ENCODE measurements at regions not wholly inside any gene's neighbourhood (a gene's known extent, or its start where the extent isn't known, plus 50 kb on each side); places are given as distances from the start of the nearest gene placed in this dataset.

DNA sequence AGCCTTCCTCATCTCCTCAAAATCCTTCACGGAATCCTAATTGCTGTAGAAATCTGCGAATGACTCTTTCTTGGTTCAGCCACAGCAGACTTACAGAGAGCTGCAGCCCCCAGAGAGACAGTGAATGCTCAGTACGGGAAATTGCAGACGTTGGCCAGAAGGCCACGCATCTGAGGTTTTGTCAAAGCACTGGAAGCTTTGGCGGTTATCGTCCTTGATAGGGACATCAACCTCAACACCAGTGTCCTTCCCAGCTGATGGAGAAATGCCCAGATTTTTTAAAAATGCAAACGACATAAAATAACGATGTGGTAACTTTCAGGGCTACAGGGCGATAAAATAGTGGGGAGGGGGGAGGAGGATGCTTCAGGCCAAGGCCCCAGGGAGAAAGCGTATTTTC, 166.6 kb upstream of the CIBAR2 start:
- intact Hi-C loops (cut with micrococcal nuclease; ENCODE audit: unreplicated experiment): no loop called here
- POLR2A ChIA-PET: no interaction called here

DNA sequence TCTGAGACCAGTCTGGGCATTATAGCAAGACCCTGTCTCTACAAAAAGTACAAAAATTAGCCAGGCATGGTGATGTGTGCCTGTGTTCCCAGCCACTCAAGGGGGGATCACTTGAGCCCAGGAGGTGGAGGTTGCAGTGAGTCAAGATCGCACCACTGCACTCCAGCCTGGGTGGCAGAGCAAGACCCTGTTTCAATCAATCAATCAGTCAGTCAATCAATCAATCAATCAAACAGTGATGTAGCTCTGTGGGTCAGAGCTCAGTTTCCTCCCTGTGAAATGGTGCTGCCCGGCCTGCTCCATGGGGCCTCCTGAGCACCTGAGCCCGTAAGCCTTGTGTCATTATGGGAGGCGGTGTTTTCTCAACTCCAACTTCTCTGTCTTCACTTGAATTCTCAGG, 167.1 kb upstream of the CIBAR2 start:
- in situ Hi-C loops (cut with HindIII; ENCODE audit: low pct_unique_long_range_greater_than_20kb, low sequenced_read_pairs): no loop called here
- intact Hi-C loops (cut with micrococcal nuclease; ENCODE audit: unreplicated experiment): no loop called here
- CTCF ChIA-PET: no interaction called here

More for the DNA sequence above, 166.6 kb upstream of the CIBAR2 start:
- Histone ChIP-seq H3K4me3 (ENCODE audit: low read depth in 2 of 2, low read length in 2 of 2) (no peak overlapping the region), H3K4me1 (ENCODE audit: control insufficient read depth, insufficient read depth, low read length) (no peaks in the 10 kb centered on the region; the same call in none of the 2 replicates), H3K27ac (ENCODE audit: low read length) (no peak overlapping the region), H3K36me3 (ENCODE audit: control insufficient read depth, insufficient read depth, low read length) (no peaks in the 10 kb centered on the region), H3K27me3 (ENCODE audit: control insufficient read depth, insufficient read depth, low read length) (no peaks in the 10 kb centered on the region), H3K9me3 (ENCODE audit: control insufficient read depth, insufficient read depth, low read depth, low read length) (no peaks in the 10 kb centered on the region)
- in situ Hi-C loops (cut with HindIII; ENCODE audit: low pct_unique_long_range_greater_than_20kb, low sequenced_read_pairs): no loop called here
- ATAC-seq: no peak
- CTCF ChIA-PET: interaction anchor here (0.7 kb wide), 1 partner anchor 28 kb away, joined by 8 read pairs; no protein-coding TSS in a partner anchor
- DNase-seq (ENCODE audit: low read depth, low spot score): no peak
- TF ChIP-seq TCF7L2 (IDR thresholded peaks at IDR 0.05; ENCODE audit: low read depth, low read length) (no peak), POLR2AphosphoS5 (IDR thresholded peaks at IDR 0.05; ENCODE audit: low read depth, low read length) (no peak), SIN3A (IDR thresholded peaks at IDR 0.05; ENCODE audit: borderline replicate concordance, insufficient read depth, low read depth, low read length) (no peak)
- TF ChIP-seq, protein P1, sequence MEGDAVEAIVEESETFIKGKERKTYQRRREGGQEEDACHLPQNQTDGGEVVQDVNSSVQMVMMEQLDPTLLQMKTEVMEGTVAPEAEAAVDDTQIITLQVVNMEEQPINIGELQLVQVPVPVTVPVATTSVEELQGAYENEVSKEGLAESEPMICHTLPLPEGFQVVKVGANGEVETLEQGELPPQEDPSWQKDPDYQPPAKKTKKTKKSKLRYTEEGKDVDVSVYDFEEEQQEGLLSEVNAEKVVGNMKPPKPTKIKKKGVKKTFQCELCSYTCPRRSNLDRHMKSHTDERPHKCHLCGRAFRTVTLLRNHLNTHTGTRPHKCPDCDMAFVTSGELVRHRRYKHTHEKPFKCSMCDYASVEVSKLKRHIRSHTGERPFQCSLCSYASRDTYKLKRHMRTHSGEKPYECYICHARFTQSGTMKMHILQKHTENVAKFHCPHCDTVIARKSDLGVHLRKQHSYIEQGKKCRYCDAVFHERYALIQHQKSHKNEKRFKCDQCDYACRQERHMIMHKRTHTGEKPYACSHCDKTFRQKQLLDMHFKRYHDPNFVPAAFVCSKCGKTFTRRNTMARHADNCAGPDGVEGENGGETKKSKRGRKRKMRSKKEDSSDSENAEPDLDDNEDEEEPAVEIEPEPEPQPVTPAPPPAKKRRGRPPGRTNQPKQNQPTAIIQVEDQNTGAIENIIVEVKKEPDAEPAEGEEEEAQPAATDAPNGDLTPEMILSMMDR (IDR thresholded peaks at IDR 0.05): no peak
- TF ChIP-seq, protein P2, sequence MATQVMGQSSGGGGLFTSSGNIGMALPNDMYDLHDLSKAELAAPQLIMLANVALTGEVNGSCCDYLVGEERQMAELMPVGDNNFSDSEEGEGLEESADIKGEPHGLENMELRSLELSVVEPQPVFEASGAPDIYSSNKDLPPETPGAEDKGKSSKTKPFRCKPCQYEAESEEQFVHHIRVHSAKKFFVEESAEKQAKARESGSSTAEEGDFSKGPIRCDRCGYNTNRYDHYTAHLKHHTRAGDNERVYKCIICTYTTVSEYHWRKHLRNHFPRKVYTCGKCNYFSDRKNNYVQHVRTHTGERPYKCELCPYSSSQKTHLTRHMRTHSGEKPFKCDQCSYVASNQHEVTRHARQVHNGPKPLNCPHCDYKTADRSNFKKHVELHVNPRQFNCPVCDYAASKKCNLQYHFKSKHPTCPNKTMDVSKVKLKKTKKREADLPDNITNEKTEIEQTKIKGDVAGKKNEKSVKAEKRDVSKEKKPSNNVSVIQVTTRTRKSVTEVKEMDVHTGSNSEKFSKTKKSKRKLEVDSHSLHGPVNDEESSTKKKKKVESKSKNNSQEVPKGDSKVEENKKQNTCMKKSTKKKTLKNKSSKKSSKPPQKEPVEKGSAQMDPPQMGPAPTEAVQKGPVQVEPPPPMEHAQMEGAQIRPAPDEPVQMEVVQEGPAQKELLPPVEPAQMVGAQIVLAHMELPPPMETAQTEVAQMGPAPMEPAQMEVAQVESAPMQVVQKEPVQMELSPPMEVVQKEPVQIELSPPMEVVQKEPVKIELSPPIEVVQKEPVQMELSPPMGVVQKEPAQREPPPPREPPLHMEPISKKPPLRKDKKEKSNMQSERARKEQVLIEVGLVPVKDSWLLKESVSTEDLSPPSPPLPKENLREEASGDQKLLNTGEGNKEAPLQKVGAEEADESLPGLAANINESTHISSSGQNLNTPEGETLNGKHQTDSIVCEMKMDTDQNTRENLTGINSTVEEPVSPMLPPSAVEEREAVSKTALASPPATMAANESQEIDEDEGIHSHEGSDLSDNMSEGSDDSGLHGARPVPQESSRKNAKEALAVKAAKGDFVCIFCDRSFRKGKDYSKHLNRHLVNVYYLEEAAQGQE (IDR thresholded peaks at IDR 0.05; ENCODE audit: insufficient read depth in 1 of 2, low read depth in 2 of 2, low read length in 1 of 2): no peak
- no TSS peak for BruUV-seq (replicated peaks)

More for the DNA sequence above, 167.1 kb upstream of the CIBAR2 start:
- H3K27ac ChIP-seq (ENCODE audit: low read length): no peak overlapping the region
- ATAC-seq (no peak), DNase-seq (ENCODE audit: low read depth, low spot score) (no peak)
- H3K9me3 ChIP-seq (ENCODE audit: control insufficient read depth, insufficient read depth, low read depth, low read length): no peaks in the 10 kb centered on the region
- no peaks in the 10 kb centered on the region for H3K27me3 ChIP-seq (ENCODE audit: control insufficient read depth, insufficient read depth, low read length)
- TF ChIP-seq, protein P1 (IDR thresholded peaks at IDR 0.05): no peak
- TF ChIP-seq TCF7L2 (IDR thresholded peaks at IDR 0.05; ENCODE audit: low read depth, low read length) (no peak), POLR2AphosphoS5 (IDR thresholded peaks at IDR 0.05; ENCODE audit: low read depth, low read length) (no peak), SIN3A (IDR thresholded peaks at IDR 0.05; ENCODE audit: borderline replicate concordance, insufficient read depth, low read depth, low read length) (no peak)
- TF ChIP-seq, protein P2 (IDR thresholded peaks at IDR 0.05; ENCODE audit: insufficient read depth in 1 of 2, low read depth in 2 of 2, low read length in 1 of 2): no peak
- POLR2A ChIA-PET: no interaction called here
- H3K4me3 ChIP-seq (ENCODE audit: low read depth in 2 of 2, low read length in 2 of 2): no peak overlapping the region
- no peaks in the 10 kb centered on the region for H3K36me3 ChIP-seq (ENCODE audit: control insufficient read depth, insufficient read depth, low read length)
- no TSS peak for BruUV-seq (replicated peaks)
- H3K4me1 ChIP-seq (ENCODE audit: control insufficient read depth, insufficient read depth, low read length): no peaks in the 10 kb centered on the region; the same call in none of the 2 replicates
